ENCODE measurements at regions not wholly inside any gene's neighbourhood (a gene's known extent, or its start where the extent isn't known, plus 50 kb on each side); places are given as distances from the start of the nearest gene placed in this dataset.

- Histone ChIP-seq H2BK120ac (replicated peaks; ENCODE audit: low read depth, low read length) (no peak overlapping the region), H3K27me3 (replicated peaks in 1 of 4; ENCODE audit: control insufficient read depth in 3 of 4, extremely low read depth in 1 of 4, insufficient read depth in 3 of 4, low read length in 3 of 4) (no peaks in the 10 kb centered on the region), H3K4me1 (replicated peaks in 1 of 4; ENCODE audit: control insufficient read depth in 3 of 4, insufficient read depth in 4 of 4, low read length in 3 of 4) (no peaks in the 10 kb centered on the region), H3K79me1 (ENCODE audit: low read depth, low read length) (no peaks in the 10 kb centered on the region), H2AK5ac (ENCODE audit: low read depth, low read length) (no peak overlapping the region), H3K18ac (ENCODE audit: extremely low read depth, low read length) (no peak overlapping the region), H2BK12ac (ENCODE audit: low read depth, low read length) (no peak overlapping the region), H2BK5ac (ENCODE audit: low read depth, low read length) (no peak overlapping the region), H4K91ac (replicated peaks; ENCODE audit: insufficient read length, low read length) (no peak overlapping the region), H2AFZ (ENCODE audit: low read length) (no peak overlapping the region), H3K14ac (ENCODE audit: insufficient read length) (no peak overlapping the region), H4K5ac (ENCODE audit: insufficient read length, low read depth, low read length) (no peak overlapping the region), H2BK20ac (ENCODE audit: low read length) (no peak overlapping the region), H3K23ac (ENCODE audit: insufficient read length) (no peak overlapping the region), H3K4me2 (ENCODE audit: insufficient read depth in 1 of 2, low read depth in 2 of 2, low read length in 2 of 2) (no peak overlapping the region), H2BK15ac (ENCODE audit: low read length) (no peak overlapping the region), H4K20me1 (replicated peaks in 1 of 2; ENCODE audit: control insufficient read depth in 1 of 2, insufficient read depth in 2 of 2, low read length in 2 of 2) (no peaks in the 10 kb centered on the region), H3K9me3 (ENCODE audit: insufficient read depth in 2 of 2, low read depth in 1 of 2, low read length in 1 of 2) (no peaks in the 10 kb centered on the region), H3K4me3 (ENCODE audit: extremely low read depth in 1 of 4, insufficient read depth in 2 of 4, low read depth in 3 of 4, low read length in 4 of 4) (no peak overlapping the region), H3K4ac (replicated peaks; ENCODE audit: insufficient read length, low read depth, low read length) (no peak overlapping the region), H3K36me3 (ENCODE audit: control insufficient read depth in 2 of 4, insufficient read depth in 4 of 4, low read length in 3 of 4) (no peaks in the 10 kb centered on the region), H3K27ac (ENCODE audit: low read depth, low read length) (no peak overlapping the region), H3K9ac (replicated peaks in 1 of 4; ENCODE audit: extremely low read depth in 1 of 4, low read depth in 3 of 4, low read length in 3 of 4) (no peak overlapping the region), H3K56ac (replicated peaks; ENCODE audit: insufficient read length, low read depth, low read length) (no peak overlapping the region), H3K79me2 (ENCODE audit: control insufficient read depth in 1 of 2, insufficient read depth in 2 of 2, low read length in 2 of 2) (no peaks in the 10 kb centered on the region), H4K8ac (ENCODE audit: extremely low read depth, insufficient read depth, low read length) (no peak overlapping the region), H3K23me2 (ENCODE audit: low read depth, low read length) (no peaks in the 10 kb centered on the region)
- ChIA-PET CTCF (ENCODE audit: partially characterized antibody) (no interaction called here), POLR2A (ENCODE audit: partially characterized antibody) (no interaction called here)
- no peak for FAIRE-seq
- no peak for TF ChIP-seq KDM5A (IDR thresholded peaks at IDR 0.05; ENCODE audit: low read length)
- no peak for TF ChIP-seq KDM1A (IDR thresholded peaks at IDR 0.05; ENCODE audit: borderline replicate concordance, low read length)
- TF ChIP-seq FOSL1 (IDR thresholded peaks at IDR 0.05; ENCODE audit: insufficient read depth, low read depth, low read length) = no peak
- TF ChIP-seq RFX5 (IDR thresholded peaks at IDR 0.05; ENCODE audit: borderline replicate concordance, low read depth, low read length) = no peak
- TF ChIP-seq TAF7 (optimal IDR thresholded peaks at IDR 0.05; ENCODE audit: borderline replicate concordance, low read depth, low read length) = no peak
- TF ChIP-seq GTF2F1 (IDR thresholded peaks at IDR 0.05; ENCODE audit: borderline replicate concordance, low read depth, low read length) = no peak
- no peak for TF ChIP-seq E2F6 (IDR thresholded peaks at IDR 0.05)
- TF ChIP-seq RAD21 (IDR thresholded peaks at IDR 0.05 in 1 of 2, conservative IDR thresholded peaks at IDR 0.05 in 1 of 2; ENCODE audit: low read depth in 2 of 2, low read length in 2 of 2) = no peak
- no peak for TF ChIP-seq TEAD4 (IDR thresholded peaks at IDR 0.05; ENCODE audit: low read depth, low read length)
- no peak for TF ChIP-seq POU5F1 (IDR thresholded peaks at IDR 0.05; ENCODE audit: low read depth, low read length)
- no peak for TF ChIP-seq ASH2L (IDR thresholded peaks at IDR 0.05; ENCODE audit: low read length)
- TF ChIP-seq JUN (IDR thresholded peaks at IDR 0.05; ENCODE audit: low read depth, low read length) = no peak
- DNase-seq (ENCODE audit: low read depth in 1 of 2, low spot score in 2 of 2) = no peak
These were observed 299.3 kb upstream of the SLITRK6 start for GRCh38 chr13:86098511-86098910.
